ENCODE measurements at regions not wholly inside any gene's neighbourhood (a gene's known extent, or its start where the extent isn't known, plus 50 kb on each side); places are given as distances from the start of the nearest gene placed in this dataset.

GRCh38 chr20:22368235-22368634, 216.1 kb downstream of the FOXA2 start:
- no peak for DNase-seq

- DNase-seq: no peak
Observed at GRCh38 chr20:22366631-22367030, 217.7 kb downstream of the FOXA2 start.

GRCh38 chr20:22354647-22355046, 229.7 kb downstream of the FOXA2 start:
- DNase-seq: no peak

GRCh38 chr20:22353586-22353985, 230.8 kb downstream of the FOXA2 start:
- no peak for DNase-seq

- DNase-seq: no peak
Observed at GRCh38 chr20:22352019-22352418, 232.4 kb downstream of the FOXA2 start.

- no peak for DNase-seq
Observed at GRCh38 chr20:22350624-22351023, 233.7 kb downstream of the FOXA2 start.

- no peak for DNase-seq
Observed at GRCh38 chr20:22348010-22348409, 236.4 kb downstream of the FOXA2 start.

- no peak for DNase-seq
Observed at GRCh38 chr20:22346716-22347115, 237.7 kb downstream of the FOXA2 start.

GRCh38 chr20:22343612-22344011, 240.8 kb downstream of the FOXA2 start:
- DNase-seq: no peak

GRCh38 chr20:22342410-22342809, 242.0 kb downstream of the FOXA2 start:
- no peak for DNase-seq

GRCh38 chr20:22341508-22341907, 242.9 kb downstream of the FOXA2 start:
- DNase-seq: no peak

GRCh38 chr20:22339946-22340345, 244.4 kb downstream of the FOXA2 start:
- DNase-seq: no peak

GRCh38 chr20:22339091-22339881, 245.1 kb downstream of the FOXA2 start:
- peak; percentile 10 for DNase-seq

- no peak for DNase-seq
Observed at GRCh38 chr20:22338140-22338708, 246.1 kb downstream of the FOXA2 start.

GRCh38 chr20:22335210-22335609, 249.2 kb downstream of the FOXA2 start:
- no peak for DNase-seq

GRCh38 chr20:22333885-22334545, 250.4 kb downstream of the FOXA2 start:
- DNase-seq: peak; percentile 13

GRCh38 chr20:22324505-22324904, 259.9 kb downstream of the FOXA2 start:
- no peak for DNase-seq

- no peak for DNase-seq
Observed at GRCh38 chr20:22322513-22322912, 261.9 kb downstream of the FOXA2 start.

GRCh38 chr20:22321191-22321590, 263.2 kb downstream of the FOXA2 start:
- no peak for DNase-seq

- DNase-seq: no peak
Observed at GRCh38 chr20:22320245-22320915, 264.0 kb downstream of the FOXA2 start.

- DNase-seq: no peak
Observed at GRCh38 chr20:22315771-22316170, 268.6 kb downstream of the FOXA2 start.

- no peak for DNase-seq
Observed at GRCh38 chr20:22315073-22315472, 269.3 kb downstream of the FOXA2 start.

GRCh38 chr20:22312744-22313346, 271.5 kb downstream of the FOXA2 start:
- no peak for DNase-seq

Data from CD4-positive, alpha-beta T cell treated with Interleukin-10 for 1 hour (primary cell).